Panc1 (cell line): ENCODE measurements at regions not wholly inside any gene's neighbourhood (a gene's known extent, or its start where the extent isn't known, plus 50 kb on each side); places are given as distances from the start of the nearest gene placed in this dataset.

ENCODE experiments used
- ATAC-seq: fragments of 200-7000 bp; cut with Tn5 transposase; 2 replicates; pipeline ENCODE4 v1.9.1; 2020; ENCODE audit warnings: mild to moderate bottlenecking, moderate library complexity
- BruUV-seq: library from RNA; stranded (reverse); fragments of 400-500 nt; replicated peaks from 2 replicates; lab custom pipeline; 2021; lab: Mats Ljungman, UMichigan
- CTCF ChIA-PET: fragments of 300-600 bp; sonication (Branson Sonifier 250); formaldehyde crosslinking; loops from one replicate; lab custom pipeline; 2022; ENCODE audit warnings: antibody characterized with exemption; lab: Charles Lee
- POLR2A ChIA-PET: fragments of 300-600 bp; sonication (Branson Sonifier 250); formaldehyde crosslinking; loops from one replicate; lab custom pipeline; 2022; ENCODE audit warnings: antibody characterized with exemption; lab: Charles Lee
- DNase-seq: peaks from one replicate; pipeline ENCODE4 v3.0.0-alpha.2; 2010; ENCODE audit warnings: low read depth, low spot score
- H3K27ac ChIP-seq: 2 replicates; pipeline ENCODE4 v1.5.1; 2011; ENCODE audit warnings: mild to moderate bottlenecking, low read length, inconsistent platforms
- H3K27me3 ChIP-seq: fragments of 200-500 bp; sonication (Bioruptor generic); 2 replicates; pipeline ENCODE4 v1.6.0; 2014; ENCODE audit warnings: low read length, inconsistent platforms; ENCODE audit not compliant: control insufficient read depth, insufficient read depth
- H3K36me3 ChIP-seq: fragments of 200-500 bp; sonication (Bioruptor generic); 2 replicates; pipeline ENCODE4 v1.5.1; 2014; ENCODE audit warnings: inconsistent platforms, mild to moderate bottlenecking, low read length, moderate library complexity; ENCODE audit not compliant: control insufficient read depth, insufficient read depth
- H3K4me1 ChIP-seq: 2 replicates; pipeline ENCODE4 v1.5.1; 2011; ENCODE audit warnings: inconsistent platforms, mild to moderate bottlenecking, low read length, moderate library complexity; ENCODE audit not compliant: control insufficient read depth, insufficient read depth
- H3K4me3 ChIP-seq, 2 experiments: 2 replicates each; pipeline ENCODE4 v1.5.1; 2011 to 2012; ENCODE audit warnings: low read depth in 2 of 2, low read length in 2 of 2, mild to moderate bottlenecking in 2 of 2, inconsistent platforms in 1 of 2, moderate library complexity in 1 of 2
- H3K9me3 ChIP-seq: fragments of 200-500 bp; sonication (Bioruptor generic); 2 replicates; pipeline ENCODE4 v1.5.1; 2014; ENCODE audit warnings: low read depth, mild to moderate bottlenecking, inconsistent platforms, low read length, moderate library complexity; ENCODE audit not compliant: control insufficient read depth, insufficient read depth
- POLR2AphosphoS5 ChIP-seq: IDR thresholded peaks from 2 replicates; pipeline ENCODE4 v1.6.1; 2012; ENCODE audit warnings: mild to moderate bottlenecking, low read depth, low read length, moderate library complexity
- SIN3A ChIP-seq: IDR thresholded peaks from 2 replicates; pipeline ENCODE4 v1.6.1; 2012; ENCODE audit warnings: low read depth, mild to moderate bottlenecking, low read length, moderate library complexity, borderline replicate concordance; ENCODE audit not compliant: insufficient read depth
- TCF7L2 ChIP-seq: IDR thresholded peaks from 2 replicates; pipeline ENCODE4 v1.6.1; 2011; ENCODE audit warnings: mild to moderate bottlenecking, low read depth, low read length, inconsistent platforms
- in situ Hi-C: cut with HindIII; loops from 2 replicates; pipeline ENCODE4 v1.10.0; 2016; ENCODE audit warnings: low sequenced_read_pairs, low pct_unique_long_range_greater_than_20kb
- intact Hi-C: fragments of 100-400 bp; cut with micrococcal nuclease; formaldehyde crosslinking; loops from one replicate; pipeline ENCODE4 v1.10.0; 2022; ENCODE audit not compliant: unreplicated experiment
- TF ChIP-seq, protein P1 (sequence below), 2 experiments: IDR thresholded peaks; 2 replicates each; pipeline ENCODE4 v1.6.1; 2011 to 2012; ENCODE audit warnings: low read depth in 2 of 2, control low read depth in 1 of 2, low read length in 1 of 2, mild to moderate bottlenecking in 1 of 2, moderate library complexity in 1 of 2; ENCODE audit not compliant: insufficient read depth in 1 of 2
- TF ChIP-seq, protein P2 (sequence below): fragments of 450-650 bp; IDR thresholded peaks from 2 replicates; pipeline ENCODE4 v1.5.1; 2017; ENCODE audit warnings: mild to moderate bottlenecking

- H3K4me1 ChIP-seq, result peaks cover 94% of the 10 kb centered on the region
- ATAC-seq (peak; percentile 54), DNase-seq (no peak)
- CTCF ChIA-PET, result interaction anchor here (0.7 to 0.8 kb wide), 2 partner anchors 9 to 510 kb away, joined by 3 to 4 read pairs; no protein-coding TSS in a partner anchor
- POLR2A ChIA-PET, result no interaction called here
- no peaks in the 10 kb centered on the region for H3K27me3 ChIP-seq
- intact Hi-C loops, result no loop called here
- no peaks in the 10 kb centered on the region for H3K9me3 ChIP-seq
- BruUV-seq, result no TSS peak
- H3K36me3 ChIP-seq, result peaks cover 13% of the 10 kb centered on the region
- peak overlapping the region in 1 of 2 experiments; percentile 1; a peak in 1 of 4 replicates for H3K4me3 ChIP-seq
- in situ Hi-C loops, result no loop called here
- TF ChIP-seq TCF7L2 (peak; percentile 1; the same call in 1 of the 2 replicates), POLR2AphosphoS5 (no peak)
- peak overlapping the region; percentile 99 for H3K27ac ChIP-seq
Observed at GRCh38 chr7:130887957-130888371, 154.0 kb upstream of the KLF14 start.

DNA sequence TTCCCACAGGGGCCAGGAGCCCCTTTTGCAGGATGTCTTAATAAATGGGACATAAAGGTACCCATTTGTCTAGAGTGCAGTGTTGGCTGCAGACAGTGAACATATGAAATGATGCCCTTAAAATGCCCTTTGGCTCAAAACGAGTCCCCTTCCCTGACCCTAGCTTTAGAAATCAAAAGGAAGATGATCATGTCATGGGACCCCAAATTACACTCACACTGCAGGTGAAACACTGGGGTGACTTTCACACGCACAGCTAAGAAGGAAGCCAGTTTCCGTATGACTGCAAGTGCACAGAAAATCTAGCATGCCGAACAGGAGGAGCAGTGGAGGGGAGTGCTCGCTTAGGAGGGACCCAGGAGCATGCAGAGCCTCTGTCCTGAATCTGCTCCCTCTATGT is 154.5 kb upstream of the KLF14 start:
- Histone ChIP-seq H3K9me3 (no peaks in the 10 kb centered on the region), H3K4me3 (no peak overlapping the region), H3K27me3 (no peaks in the 10 kb centered on the region), H3K36me3 (peaks cover 12% of the 10 kb centered on the region), H3K4me1 (peaks cover 97% of the 10 kb centered on the region), H3K27ac (peak overlapping the region; percentile 99)
- no peak for ATAC-seq
- CTCF ChIA-PET, result interaction anchor here (0.7 kb wide), 1 partner anchor 509 kb away, joined by 4 read pairs; no protein-coding TSS in a partner anchor
- TF ChIP-seq SIN3A, result no peak
- peak; percentile 37; the same call in 1 of the 2 replicates for TF ChIP-seq POLR2AphosphoS5
- BruUV-seq, result no TSS peak
- in situ Hi-C loops (no loop called here), intact Hi-C loops (no loop called here)
- POLR2A ChIA-PET, result interaction anchor here (0.6 kb wide), 1 partner anchor 119 kb away, joined by 3 read pairs; no protein-coding TSS in a partner anchor
- DNase-seq, result no peak

DNA sequence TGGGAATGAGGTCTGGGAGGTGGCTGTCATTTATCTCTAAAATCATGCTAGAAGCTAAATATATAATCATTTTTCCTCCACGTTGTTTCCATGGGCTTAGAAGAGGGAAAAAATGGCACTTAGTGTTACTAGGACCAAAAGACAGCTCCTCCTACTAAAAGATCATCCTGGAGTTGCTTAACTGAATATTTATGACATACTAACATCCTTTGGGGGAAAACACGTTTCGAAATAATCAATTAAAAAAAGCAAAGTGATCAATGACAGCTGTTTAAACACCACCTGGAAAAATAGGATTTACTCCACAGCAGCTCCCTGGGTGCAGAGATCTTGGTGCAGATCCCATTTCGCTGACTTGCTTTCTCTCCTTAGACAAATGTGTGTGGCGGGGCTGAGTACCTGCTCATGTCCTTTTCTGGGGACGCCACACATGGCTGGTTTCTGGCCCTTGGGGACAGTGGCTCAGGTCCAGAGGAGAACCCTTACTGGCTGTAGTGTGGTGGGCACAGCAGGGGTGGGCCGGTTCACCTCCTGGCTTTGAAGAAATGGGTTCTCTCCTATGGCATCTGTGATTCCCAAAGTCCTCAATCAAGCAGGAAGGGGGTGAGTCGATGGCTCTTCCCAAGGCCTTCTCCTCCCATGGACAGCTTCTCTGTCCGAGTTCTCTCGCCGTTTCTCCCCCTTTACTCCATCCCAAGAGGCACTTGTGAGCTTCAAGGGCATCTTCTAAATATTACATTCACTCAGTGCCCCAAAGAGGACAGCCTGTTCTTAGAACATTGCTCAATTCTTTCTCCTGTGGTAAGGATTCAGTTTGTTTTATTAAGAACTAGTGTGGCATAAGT is 156.4 kb upstream of the KLF14 start:
- POLR2A ChIA-PET, result interaction anchor here (1.2 kb wide), 1 partner anchor 14 kb away, joined by 4 read pairs; no protein-coding TSS in a partner anchor
- peak overlapping the region in 1 of 2 experiments; percentile 17; a peak in 2 of 4 replicates for H3K4me3 ChIP-seq
- ATAC-seq, result no peak

More for the DNA sequence above, 156.4 kb upstream of the KLF14 start:
- Histone ChIP-seq H3K27me3 (no peaks in the 10 kb centered on the region), H3K9me3 (no peaks in the 10 kb centered on the region), H3K36me3 (peaks cover 9% of the 10 kb centered on the region), H3K27ac (peak overlapping the region; percentile 99), H3K4me1 (peaks cover 97% of the 10 kb centered on the region)
- intact Hi-C loops (no loop called here), in situ Hi-C loops (no loop called here)
- CTCF ChIA-PET, result no interaction called here
- TSS peak; percentile 16 for BruUV-seq
- no peak for DNase-seq
- no peak; the same call in 1 of the 2 replicates for TF ChIP-seq POLR2AphosphoS5
- TF ChIP-seq SIN3A, result no peak
- TF ChIP-seq TCF7L2, result no peak
- TF ChIP-seq, protein P1, sequence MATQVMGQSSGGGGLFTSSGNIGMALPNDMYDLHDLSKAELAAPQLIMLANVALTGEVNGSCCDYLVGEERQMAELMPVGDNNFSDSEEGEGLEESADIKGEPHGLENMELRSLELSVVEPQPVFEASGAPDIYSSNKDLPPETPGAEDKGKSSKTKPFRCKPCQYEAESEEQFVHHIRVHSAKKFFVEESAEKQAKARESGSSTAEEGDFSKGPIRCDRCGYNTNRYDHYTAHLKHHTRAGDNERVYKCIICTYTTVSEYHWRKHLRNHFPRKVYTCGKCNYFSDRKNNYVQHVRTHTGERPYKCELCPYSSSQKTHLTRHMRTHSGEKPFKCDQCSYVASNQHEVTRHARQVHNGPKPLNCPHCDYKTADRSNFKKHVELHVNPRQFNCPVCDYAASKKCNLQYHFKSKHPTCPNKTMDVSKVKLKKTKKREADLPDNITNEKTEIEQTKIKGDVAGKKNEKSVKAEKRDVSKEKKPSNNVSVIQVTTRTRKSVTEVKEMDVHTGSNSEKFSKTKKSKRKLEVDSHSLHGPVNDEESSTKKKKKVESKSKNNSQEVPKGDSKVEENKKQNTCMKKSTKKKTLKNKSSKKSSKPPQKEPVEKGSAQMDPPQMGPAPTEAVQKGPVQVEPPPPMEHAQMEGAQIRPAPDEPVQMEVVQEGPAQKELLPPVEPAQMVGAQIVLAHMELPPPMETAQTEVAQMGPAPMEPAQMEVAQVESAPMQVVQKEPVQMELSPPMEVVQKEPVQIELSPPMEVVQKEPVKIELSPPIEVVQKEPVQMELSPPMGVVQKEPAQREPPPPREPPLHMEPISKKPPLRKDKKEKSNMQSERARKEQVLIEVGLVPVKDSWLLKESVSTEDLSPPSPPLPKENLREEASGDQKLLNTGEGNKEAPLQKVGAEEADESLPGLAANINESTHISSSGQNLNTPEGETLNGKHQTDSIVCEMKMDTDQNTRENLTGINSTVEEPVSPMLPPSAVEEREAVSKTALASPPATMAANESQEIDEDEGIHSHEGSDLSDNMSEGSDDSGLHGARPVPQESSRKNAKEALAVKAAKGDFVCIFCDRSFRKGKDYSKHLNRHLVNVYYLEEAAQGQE (IDR thresholded peaks at IDR 0.05; ENCODE audit: insufficient read depth in 1 of 2, low read depth in 2 of 2, low read length in 1 of 2), result no peak
- TF ChIP-seq, protein P2, sequence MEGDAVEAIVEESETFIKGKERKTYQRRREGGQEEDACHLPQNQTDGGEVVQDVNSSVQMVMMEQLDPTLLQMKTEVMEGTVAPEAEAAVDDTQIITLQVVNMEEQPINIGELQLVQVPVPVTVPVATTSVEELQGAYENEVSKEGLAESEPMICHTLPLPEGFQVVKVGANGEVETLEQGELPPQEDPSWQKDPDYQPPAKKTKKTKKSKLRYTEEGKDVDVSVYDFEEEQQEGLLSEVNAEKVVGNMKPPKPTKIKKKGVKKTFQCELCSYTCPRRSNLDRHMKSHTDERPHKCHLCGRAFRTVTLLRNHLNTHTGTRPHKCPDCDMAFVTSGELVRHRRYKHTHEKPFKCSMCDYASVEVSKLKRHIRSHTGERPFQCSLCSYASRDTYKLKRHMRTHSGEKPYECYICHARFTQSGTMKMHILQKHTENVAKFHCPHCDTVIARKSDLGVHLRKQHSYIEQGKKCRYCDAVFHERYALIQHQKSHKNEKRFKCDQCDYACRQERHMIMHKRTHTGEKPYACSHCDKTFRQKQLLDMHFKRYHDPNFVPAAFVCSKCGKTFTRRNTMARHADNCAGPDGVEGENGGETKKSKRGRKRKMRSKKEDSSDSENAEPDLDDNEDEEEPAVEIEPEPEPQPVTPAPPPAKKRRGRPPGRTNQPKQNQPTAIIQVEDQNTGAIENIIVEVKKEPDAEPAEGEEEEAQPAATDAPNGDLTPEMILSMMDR, result no peak
